ENCODE measurements at regions not wholly inside any gene's neighbourhood (a gene's known extent, or its start where the extent isn't known, plus 50 kb on each side); places are given as distances from the start of the nearest gene placed in this dataset.

DNA sequence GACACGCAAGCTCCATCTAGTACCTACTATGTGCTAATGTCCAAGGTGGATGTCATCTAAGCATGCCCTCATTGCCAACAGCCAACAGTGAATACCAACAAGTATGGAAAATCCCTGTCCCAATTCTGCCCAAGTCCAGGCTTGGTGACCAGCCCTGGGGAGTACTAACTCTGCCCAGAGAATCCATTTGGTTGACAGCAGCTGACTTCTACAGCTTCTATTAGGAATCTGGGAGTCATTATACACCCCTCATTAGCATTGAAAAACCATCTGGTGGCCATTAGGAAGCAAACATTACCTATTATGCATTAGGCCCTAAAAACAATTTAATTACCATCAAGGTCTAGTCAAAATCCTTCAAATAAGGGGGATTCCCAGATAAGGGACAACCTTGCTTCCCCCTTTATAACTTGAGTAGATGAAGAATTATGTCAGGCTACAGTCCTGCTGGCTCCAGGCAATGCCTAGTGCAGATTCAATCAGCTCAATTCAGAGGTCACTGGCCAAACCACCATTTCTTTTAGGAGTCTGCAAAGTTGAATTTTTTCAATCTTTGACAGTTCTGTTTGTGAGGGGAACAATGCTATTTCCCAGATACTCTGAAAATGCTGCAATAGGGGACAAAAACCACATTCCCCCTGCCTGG is 228.0 kb upstream of the LDB2 start:
- Mint-ChIP-seq H3K27ac (no peak overlapping the region), H3K4me3 (no peak overlapping the region), H3K27me3 (no peaks in the 10 kb centered on the region), H3K36me3 (no peaks in the 10 kb centered on the region), H3K9me3 (peaks cover 0 to 8% (median 2%) of the 10 kb centered on the region in 3 donors), H3K4me1 (no peaks in the 10 kb centered on the region)

DNA sequence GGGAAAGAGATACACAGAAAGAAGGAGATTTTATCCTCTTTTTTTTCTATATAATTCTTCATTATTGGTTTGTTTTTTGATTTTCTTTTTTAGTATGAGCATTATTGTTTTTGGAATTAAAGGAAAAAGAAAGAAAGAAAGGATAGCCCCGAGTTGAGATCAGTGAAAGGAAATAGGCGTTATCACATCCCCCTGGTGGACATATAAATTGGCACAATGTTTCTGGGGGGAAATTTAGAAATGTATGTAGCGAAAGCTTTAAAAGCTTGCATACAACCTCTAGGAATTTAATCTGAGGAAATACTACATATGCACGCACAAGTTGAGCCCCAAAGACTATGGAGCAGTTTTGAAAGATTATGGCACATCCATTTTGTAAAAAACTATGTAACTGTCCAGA is 226.3 kb upstream of the LDB2 start:
- no peak overlapping the region for H3K4me3 Mint-ChIP-seq
- H3K27ac Mint-ChIP-seq = no peak overlapping the region
- no peaks in the 10 kb centered on the region for H3K36me3 Mint-ChIP-seq
- no peaks in the 10 kb centered on the region for H3K27me3 Mint-ChIP-seq
- peaks cover 0 to 3% (median 0%) of the 10 kb centered on the region in 3 donors for H3K9me3 Mint-ChIP-seq
- H3K4me1 Mint-ChIP-seq = no peaks in the 10 kb centered on the region

DNA sequence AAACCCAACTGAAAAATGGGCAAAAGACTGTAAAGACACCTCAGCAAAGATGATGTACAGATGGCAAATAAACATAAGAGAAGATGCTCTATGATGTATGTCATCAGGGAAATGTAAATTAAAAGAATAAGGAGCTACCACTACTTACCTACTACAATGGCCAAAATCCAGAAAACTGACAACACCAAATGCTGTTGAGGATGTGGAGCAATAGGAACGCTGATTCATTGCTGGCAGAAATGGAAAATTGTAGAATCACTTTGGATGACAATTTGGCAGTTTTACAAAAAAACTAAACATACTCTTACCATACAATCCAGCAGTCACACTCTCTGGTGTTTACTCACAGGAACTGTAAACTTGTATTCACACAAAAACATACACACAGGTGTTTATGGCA is 222.3 kb upstream of the LDB2 start:
- no peak overlapping the region for H3K27ac Mint-ChIP-seq
- no peaks in the 10 kb centered on the region for H3K4me1 Mint-ChIP-seq
- H3K9me3 Mint-ChIP-seq = peaks cover 0 to 3% (median 2%) of the 10 kb centered on the region in 3 donors
- H3K4me3 Mint-ChIP-seq = no peak overlapping the region
- H3K36me3 Mint-ChIP-seq = no peaks in the 10 kb centered on the region
- no peaks in the 10 kb centered on the region for H3K27me3 Mint-ChIP-seq

DNA sequence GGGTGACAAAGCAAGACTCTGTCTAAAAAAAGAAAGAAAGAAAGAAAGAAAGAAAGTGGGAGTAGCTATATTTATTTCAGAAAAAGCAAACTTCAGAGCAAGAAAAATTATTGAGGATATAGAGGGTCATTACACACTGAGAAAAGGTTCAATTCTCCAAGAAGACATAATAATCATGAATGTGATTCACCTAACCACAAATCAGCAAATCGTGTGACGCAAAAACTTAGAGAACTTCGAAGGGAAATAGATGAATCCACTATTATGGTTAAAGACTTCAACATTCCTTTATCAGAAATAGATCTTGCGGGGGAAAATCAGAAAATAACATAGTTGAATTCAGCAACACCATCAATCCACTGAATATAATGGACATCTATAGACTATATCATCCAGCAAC is 219.3 kb upstream of the LDB2 start:
- Mint-ChIP-seq H3K4me1 (no peaks in the 10 kb centered on the region), H3K27me3 (peaks cover 2% of the 10 kb centered on the region), H3K27ac (no peak overlapping the region), H3K9me3 (peaks cover 0 to 5% (median 2%) of the 10 kb centered on the region in 3 donors), H3K36me3 (no peaks in the 10 kb centered on the region), H3K4me3 (no peak overlapping the region)

DNA sequence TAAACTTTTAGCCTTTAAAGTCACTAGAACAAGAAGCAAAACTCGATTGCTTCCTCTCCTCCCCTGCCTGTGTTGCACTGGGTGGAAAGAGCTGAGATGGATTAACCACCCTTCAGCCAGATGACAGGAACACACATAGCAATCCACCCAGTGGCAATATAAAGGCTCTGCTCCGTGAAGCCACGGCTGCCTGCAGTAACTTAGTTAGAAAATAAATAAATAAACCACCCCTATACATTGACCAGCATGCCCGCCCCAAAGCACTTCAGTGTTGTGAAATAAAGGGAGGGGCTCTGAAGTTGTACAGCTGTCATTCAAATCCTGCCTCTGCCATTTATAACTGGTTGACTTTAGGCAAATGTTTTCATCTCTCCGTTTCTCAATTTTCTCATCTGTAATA is 217.1 kb upstream of the LDB2 start:
- Mint-ChIP-seq H3K27me3 (peaks cover 4% of the 10 kb centered on the region), H3K27ac (no peak overlapping the region), H3K4me3 (no peak overlapping the region), H3K9me3 (peaks cover 0 to 5% (median 2%) of the 10 kb centered on the region in 3 donors), H3K36me3 (no peaks in the 10 kb centered on the region), H3K4me1 (no peaks in the 10 kb centered on the region)

DNA sequence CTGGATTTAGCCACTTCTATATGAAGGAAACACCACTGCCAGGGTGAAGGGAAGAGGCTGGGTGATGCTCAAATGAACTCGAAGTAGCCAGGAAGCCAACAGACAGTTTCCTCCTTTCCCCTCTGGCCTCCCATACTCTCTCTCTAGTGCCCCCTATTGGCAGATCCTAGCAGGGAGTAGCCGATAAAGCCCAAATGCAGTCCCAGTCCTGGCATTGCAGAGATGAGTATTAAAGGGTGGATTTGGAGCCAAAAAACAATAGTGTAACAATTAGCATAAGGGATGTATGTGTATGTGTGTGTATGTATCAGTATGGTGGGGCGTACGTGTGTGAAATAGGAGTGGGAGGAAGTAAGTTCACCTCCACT is 213.8 kb upstream of the LDB2 start:
- no peaks in the 10 kb centered on the region for H3K4me1 Mint-ChIP-seq
- H3K36me3 Mint-ChIP-seq = no peaks in the 10 kb centered on the region
- peak overlapping the region in 1 of 4 donors; percentile 34 for H3K4me3 Mint-ChIP-seq
- peaks cover 0 to 5% (median 2%) of the 10 kb centered on the region in 3 donors for H3K9me3 Mint-ChIP-seq
- H3K27ac Mint-ChIP-seq = no peak overlapping the region
- peaks cover 4% of the 10 kb centered on the region for H3K27me3 Mint-ChIP-seq

DNA sequence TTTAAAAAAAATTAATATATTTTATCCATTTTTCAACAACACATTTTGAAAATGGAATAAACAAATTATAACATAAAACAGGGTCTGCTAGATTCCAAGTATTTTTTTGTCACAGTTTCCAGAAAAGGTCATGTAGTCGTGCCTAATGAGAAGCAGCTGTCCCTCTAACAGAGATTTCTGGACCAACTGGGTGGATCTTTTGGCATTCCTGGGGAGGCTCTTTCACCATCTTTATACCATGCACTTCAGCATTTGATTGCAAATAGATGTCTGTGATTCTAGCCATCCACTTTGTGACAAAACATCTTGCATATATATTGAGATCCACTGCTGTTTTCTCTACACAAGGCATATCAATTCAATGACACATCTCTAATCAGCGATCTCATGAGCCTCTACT is 210.7 kb upstream of the LDB2 start:
- H3K9me3 Mint-ChIP-seq = peaks cover 0 to 2% (median 0%) of the 10 kb centered on the region in 3 donors
- H3K4me3 Mint-ChIP-seq = no peak overlapping the region
- peaks cover 2% of the 10 kb centered on the region for H3K27me3 Mint-ChIP-seq
- H3K4me1 Mint-ChIP-seq = no peaks in the 10 kb centered on the region
- no peak overlapping the region for H3K27ac Mint-ChIP-seq
- no peaks in the 10 kb centered on the region for H3K36me3 Mint-ChIP-seq

DNA sequence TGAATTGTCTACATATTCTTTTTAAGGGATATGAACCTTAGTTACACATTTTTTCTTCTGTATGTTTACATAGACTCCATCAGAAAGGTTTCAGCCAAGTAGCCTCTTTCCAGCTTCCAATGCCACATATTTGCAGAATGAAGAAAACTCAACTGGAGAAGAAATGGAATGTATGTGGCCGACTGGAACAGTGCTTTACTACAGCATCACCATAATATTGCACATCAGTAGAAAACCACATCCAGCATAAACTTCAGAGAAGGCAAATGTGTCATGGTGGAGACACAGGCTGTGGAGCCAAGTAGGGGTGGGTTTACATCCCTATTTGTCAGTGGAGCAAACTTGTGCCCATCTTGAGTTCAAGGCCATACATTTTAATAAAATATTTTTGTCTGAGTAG is 204.8 kb upstream of the LDB2 start:
- H3K36me3 Mint-ChIP-seq = peaks cover 1% of the 10 kb centered on the region
- no peak overlapping the region for H3K27ac Mint-ChIP-seq
- peak overlapping the region in 1 of 4 donors; percentile 1 for H3K4me3 Mint-ChIP-seq
- H3K27me3 Mint-ChIP-seq = no peaks in the 10 kb centered on the region
- H3K4me1 Mint-ChIP-seq = no peaks in the 10 kb centered on the region
- H3K9me3 Mint-ChIP-seq = peaks cover 0 to 2% (median 0%) of the 10 kb centered on the region in 3 donors

DNA sequence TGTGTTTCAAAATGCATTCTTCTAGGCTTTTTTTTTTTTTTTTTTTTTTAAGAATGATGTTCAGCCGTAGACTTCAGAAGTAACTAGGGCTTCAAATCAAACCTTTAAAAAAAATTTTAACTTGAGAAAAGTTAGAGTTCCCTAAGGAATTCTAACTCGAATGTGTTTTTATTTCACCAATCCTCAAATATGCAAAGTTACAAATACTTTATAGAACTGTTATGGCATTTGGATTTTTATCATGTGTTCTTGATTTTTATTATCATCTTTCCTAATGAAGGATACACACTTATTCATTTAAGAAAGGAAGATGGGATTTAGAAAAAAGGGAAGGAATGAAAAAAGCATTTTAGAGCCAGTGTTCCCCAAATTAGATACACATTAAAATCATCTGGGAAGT is 200.6 kb upstream of the LDB2 start:
- Mint-ChIP-seq H3K4me1 (no peaks in the 10 kb centered on the region), H3K27ac (no peak overlapping the region), H3K36me3 (peaks cover 1% of the 10 kb centered on the region), H3K27me3 (no peaks in the 10 kb centered on the region), H3K4me3 (no peak overlapping the region), H3K9me3 (peaks cover 0 to 4% (median 2%) of the 10 kb centered on the region in 3 donors)

DNA sequence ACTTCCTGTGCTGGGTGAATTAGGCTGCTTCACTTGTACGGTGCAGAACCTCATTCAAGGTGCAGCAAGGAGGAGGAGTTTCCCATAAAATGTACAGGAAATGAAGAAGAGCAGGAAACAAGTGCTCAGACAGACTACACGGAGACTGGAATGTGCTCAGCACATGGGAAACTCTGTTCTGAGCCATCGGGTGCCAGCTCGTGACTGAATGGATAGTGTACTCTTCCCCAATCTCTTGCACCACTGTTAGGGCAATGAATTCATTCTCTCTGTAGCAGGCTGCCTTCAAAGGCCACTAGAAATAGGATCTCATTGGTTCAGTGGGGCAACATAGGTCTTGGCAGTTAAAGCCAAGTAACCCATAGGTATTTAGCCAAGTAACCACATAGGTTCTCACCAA is 200.0 kb upstream of the LDB2 start:
- Mint-ChIP-seq H3K9me3 (peaks cover 0 to 4% (median 2%) of the 10 kb centered on the region in 3 donors), H3K4me3 (no peak overlapping the region), H3K27me3 (no peaks in the 10 kb centered on the region), H3K4me1 (no peaks in the 10 kb centered on the region), H3K27ac (no peak overlapping the region), H3K36me3 (peaks cover 1% of the 10 kb centered on the region)

DNA sequence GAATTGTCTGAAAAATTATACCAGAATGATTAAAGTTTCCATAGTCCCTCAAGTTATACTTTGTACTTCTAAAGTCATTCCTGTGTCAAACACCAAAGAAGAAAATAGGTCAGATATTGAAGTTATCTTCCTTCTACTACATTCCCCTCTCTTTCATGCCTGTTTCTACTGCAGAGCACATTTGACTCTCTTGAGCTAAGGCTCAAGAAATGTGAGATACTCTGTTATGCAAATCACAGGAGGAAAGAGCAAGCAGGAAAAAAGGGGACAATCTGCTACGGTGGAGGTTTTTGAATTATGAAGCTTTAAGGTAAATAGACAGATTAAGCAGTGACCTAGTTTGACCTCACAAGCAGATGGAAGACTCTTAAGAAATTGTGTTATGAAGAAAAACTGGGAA is 198.9 kb upstream of the LDB2 start:
- Mint-ChIP-seq H3K4me1 (no peaks in the 10 kb centered on the region), H3K9me3 (peaks cover 0 to 7% (median 2%) of the 10 kb centered on the region in 3 donors), H3K27ac (no peak overlapping the region), H3K27me3 (no peaks in the 10 kb centered on the region), H3K36me3 (peaks cover 1% of the 10 kb centered on the region), H3K4me3 (no peak overlapping the region)

DNA sequence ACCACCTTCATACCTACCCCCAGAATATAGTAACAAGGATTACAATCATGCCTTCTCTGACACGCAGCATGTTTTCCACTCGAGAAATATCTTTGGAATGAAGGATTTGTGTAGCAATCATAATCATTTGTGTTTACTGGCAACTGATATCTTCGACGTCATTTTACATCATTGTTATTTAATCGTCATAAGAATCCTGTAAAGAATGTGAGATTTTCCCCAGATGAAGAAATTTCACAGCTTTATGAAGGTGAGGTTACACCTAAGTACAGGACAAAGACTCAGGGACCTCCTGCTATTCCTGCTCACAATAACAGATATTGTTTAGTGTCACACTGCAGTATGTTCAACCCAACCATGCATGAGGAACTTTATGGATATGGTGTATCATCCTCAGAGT is 198.2 kb upstream of the LDB2 start:
- Mint-ChIP-seq H3K4me3 (no peak overlapping the region), H3K9me3 (peaks cover 0 to 7% (median 2%) of the 10 kb centered on the region in 3 donors), H3K4me1 (no peaks in the 10 kb centered on the region), H3K36me3 (peaks cover 1% of the 10 kb centered on the region), H3K27ac (no peak overlapping the region), H3K27me3 (no peaks in the 10 kb centered on the region)

DNA sequence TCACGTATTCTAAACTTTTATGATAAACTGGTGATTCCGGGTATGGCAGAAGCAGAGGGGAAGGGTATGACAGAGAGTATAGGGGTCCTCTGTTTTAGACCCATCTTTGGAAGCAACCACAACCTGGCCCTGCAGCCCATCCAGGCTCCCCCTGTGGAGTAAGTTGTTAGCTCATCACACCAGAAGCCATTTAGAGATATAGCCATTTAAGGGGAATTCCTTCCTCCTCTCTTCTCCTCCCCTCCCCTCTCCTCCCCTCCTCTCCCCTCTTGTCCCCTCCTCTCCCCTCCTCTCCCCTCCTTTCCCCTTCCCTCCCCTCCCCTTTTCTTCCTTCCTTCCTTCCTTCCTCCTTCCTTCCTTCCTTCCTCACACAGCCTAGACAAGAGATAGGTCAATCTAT is 197.3 kb upstream of the LDB2 start:
- Mint-ChIP-seq H3K27me3 (no peaks in the 10 kb centered on the region), H3K9me3 (peaks cover 0 to 7% (median 2%) of the 10 kb centered on the region in 3 donors), H3K27ac (no peak overlapping the region), H3K4me3 (no peak overlapping the region), H3K4me1 (no peaks in the 10 kb centered on the region), H3K36me3 (peaks cover 1% of the 10 kb centered on the region)

DNA sequence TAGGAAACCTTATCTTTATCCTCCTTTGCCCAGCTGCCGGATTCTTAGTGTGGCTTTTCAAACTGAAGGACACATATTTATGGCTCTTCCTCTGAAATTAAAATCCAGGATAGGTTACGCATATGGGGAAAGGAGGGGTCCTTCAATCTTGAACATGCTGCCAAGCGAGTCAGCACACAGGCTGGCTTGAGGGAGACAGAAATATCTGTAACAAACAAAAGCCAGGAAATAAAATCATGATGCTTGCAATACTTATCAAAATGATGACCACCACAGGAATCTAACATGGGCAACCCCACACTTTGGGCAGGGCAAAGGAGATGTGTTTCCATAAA is 196.4 kb upstream of the LDB2 start:
- peaks cover 1% of the 10 kb centered on the region for H3K36me3 Mint-ChIP-seq
- H3K4me1 Mint-ChIP-seq = no peaks in the 10 kb centered on the region
- no peaks in the 10 kb centered on the region for H3K27me3 Mint-ChIP-seq
- no peak overlapping the region for H3K27ac Mint-ChIP-seq
- H3K4me3 Mint-ChIP-seq = no peak overlapping the region
- peaks cover 0 to 7% (median 2%) of the 10 kb centered on the region in 3 donors for H3K9me3 Mint-ChIP-seq

DNA sequence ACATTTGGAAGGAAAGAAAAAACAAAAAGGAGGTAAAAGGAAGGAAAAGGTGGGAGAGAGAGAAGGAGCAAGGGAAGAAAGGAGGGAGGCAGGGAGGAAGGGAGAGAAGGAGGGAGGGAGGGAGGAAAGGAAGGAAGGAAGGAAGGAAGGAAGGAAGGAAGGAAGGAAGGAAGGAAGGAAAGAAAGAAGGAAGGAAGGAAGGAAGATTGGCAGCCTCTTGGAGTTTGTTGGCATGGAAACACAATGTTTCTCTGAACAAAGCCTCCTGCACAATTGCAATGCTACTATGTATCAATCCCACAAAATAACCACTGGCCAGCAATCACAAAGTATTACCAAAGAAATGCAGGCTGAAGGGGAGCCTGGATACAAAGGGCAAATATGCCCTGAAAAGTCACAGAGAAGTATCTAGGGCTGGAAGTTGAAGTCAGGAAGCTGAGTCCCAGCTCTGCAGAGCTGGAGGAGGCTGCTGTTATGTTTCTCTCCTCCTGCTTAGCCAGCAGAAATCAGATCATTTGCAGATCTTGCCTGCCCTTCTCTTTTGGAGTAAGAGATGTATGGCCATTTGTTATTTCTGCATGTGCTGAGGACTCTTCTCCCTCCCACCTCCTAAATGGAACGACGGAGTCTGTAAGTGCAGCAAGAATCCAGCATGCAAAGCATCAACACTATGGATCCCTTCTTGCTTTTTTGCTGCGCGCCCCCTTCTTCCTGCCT is 195.9 kb upstream of the LDB2 start:
- Mint-ChIP-seq H3K4me3 (no peak overlapping the region), H3K27ac (no peak overlapping the region), H3K9me3 (peaks cover 0 to 7% (median 2%) of the 10 kb centered on the region in 3 donors), H3K36me3 (no peaks in the 10 kb centered on the region), H3K4me1 (no peaks in the 10 kb centered on the region), H3K27me3 (no peaks in the 10 kb centered on the region)

DNA sequence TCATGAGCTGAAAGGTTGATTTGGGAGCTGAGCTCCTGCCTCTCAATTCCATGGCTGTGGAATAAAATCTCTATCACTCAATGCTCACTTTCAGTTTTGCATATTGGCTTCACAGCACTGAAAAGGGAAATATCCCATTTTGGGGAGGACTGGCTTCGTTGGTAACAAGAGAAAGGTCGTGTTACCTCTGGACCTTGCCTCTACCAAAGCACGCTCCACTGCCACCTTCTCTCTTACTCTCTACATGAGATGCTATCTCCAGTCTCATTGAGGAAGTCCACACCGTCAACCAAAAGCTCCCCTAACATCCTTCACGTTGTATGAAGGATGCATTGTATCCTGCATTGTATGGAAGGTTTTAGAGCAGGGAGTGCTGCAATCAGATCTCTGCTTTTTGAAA is 195.0 kb upstream of the LDB2 start:
- Mint-ChIP-seq H3K9me3 (peaks cover 0 to 7% (median 4%) of the 10 kb centered on the region in 3 donors), H3K36me3 (no peaks in the 10 kb centered on the region), H3K4me1 (no peaks in the 10 kb centered on the region), H3K27ac (no peak overlapping the region), H3K4me3 (peak overlapping the region in 1 of 4 donors; percentile 19), H3K27me3 (no peaks in the 10 kb centered on the region)

Measured in IgD-negative memory B cell (primary cell).